ENCODE measurements at regions not wholly inside any gene's neighbourhood (a gene's known extent, or its start where the extent isn't known, plus 50 kb on each side); places are given as distances from the start of the nearest gene placed in this dataset.
"Not testable (repeated sequence)": the region's sequence is repeated elsewhere in the genome, so short reads cannot be mapped to it uniquely, and the experiment has no call there.

GRCh38 chr1:172940174-172940855 is 110.4 kb downstream of the TNFSF18 start:
- H3K4me3 ChIP-seq (ENCODE audit: control insufficient read depth, low read depth, low read length): no peak overlapping the region
- no peak for TF ChIP-seq CTCF (conservative IDR thresholded peaks at IDR 0.05; ENCODE audit: control insufficient read depth, insufficient read depth, low read depth, low read length)
- no peak for DNase-seq (ENCODE audit: low read depth)

- no peak for TF ChIP-seq CTCF (conservative IDR thresholded peaks at IDR 0.05; ENCODE audit: control insufficient read depth, insufficient read depth, low read depth, low read length)
- DNase-seq (ENCODE audit: low read depth): no peak
These were observed 109.3 kb downstream of the TNFSF18 start for GRCh38 chr1:172941471-172941870.

GRCh38 chr1:172941945-172942344 is 108.8 kb downstream of the TNFSF18 start:
- no peak for TF ChIP-seq CTCF (conservative IDR thresholded peaks at IDR 0.05; ENCODE audit: control insufficient read depth, insufficient read depth, low read depth, low read length)
- no peak for DNase-seq (ENCODE audit: low read depth)

More at GRCh38 chr1:172941471-172941870, 109.3 kb downstream of the TNFSF18 start:
- H3K4me3 ChIP-seq (ENCODE audit: control insufficient read depth, low read depth, low read length): no peak overlapping the region

GRCh38 chr1:172943138-172943537 is 107.6 kb downstream of the TNFSF18 start:
- DNase-seq (ENCODE audit: low read depth): peak; percentile 28
- not testable (repeated sequence) for H3K4me3 ChIP-seq (ENCODE audit: control insufficient read depth, low read depth, low read length)

More at GRCh38 chr1:172941945-172942344, 108.8 kb downstream of the TNFSF18 start:
- H3K4me3 ChIP-seq (ENCODE audit: control insufficient read depth, low read depth, low read length): no peak overlapping the region

- no peak overlapping the region for H3K4me3 ChIP-seq (ENCODE audit: control insufficient read depth, low read depth, low read length)
- no peak for TF ChIP-seq CTCF (conservative IDR thresholded peaks at IDR 0.05; ENCODE audit: control insufficient read depth, insufficient read depth, low read depth, low read length)
- no peak for DNase-seq (ENCODE audit: low read depth)
These were observed 105.8 kb downstream of the TNFSF18 start for GRCh38 chr1:172944931-172945330.

- DNase-seq (ENCODE audit: low read depth): peak; percentile 69
- no peak for TF ChIP-seq CTCF (conservative IDR thresholded peaks at IDR 0.05; ENCODE audit: control insufficient read depth, insufficient read depth, low read depth, low read length)
- no peak overlapping the region for H3K4me3 ChIP-seq (ENCODE audit: control insufficient read depth, low read depth, low read length)
These were observed 103.8 kb downstream of the TNFSF18 start for GRCh38 chr1:172946814-172947507.

GRCh38 chr1:172948457-172948856 is 102.3 kb downstream of the TNFSF18 start:
- no peak for TF ChIP-seq CTCF (conservative IDR thresholded peaks at IDR 0.05; ENCODE audit: control insufficient read depth, insufficient read depth, low read depth, low read length)
- DNase-seq (ENCODE audit: low read depth): peak; percentile 97

More at GRCh38 chr1:172948457-172948856, 102.3 kb downstream of the TNFSF18 start:
- no peak overlapping the region for H3K4me3 ChIP-seq (ENCODE audit: control insufficient read depth, low read depth, low read length)
